HG03439 (cell line): ENCODE measurements at regions not wholly inside any gene's neighbourhood (a gene's known extent, or its start where the extent isn't known, plus 50 kb on each side); places are given as distances from the start of the nearest gene placed in this dataset.

Experiments used
- ATAC-seq: cut with Tn5 transposase; IDR thresholded peaks from one replicate; pipeline ENCODE4 v1.9.1; 2021; ENCODE audit warnings: mild to moderate bottlenecking, moderate library complexity; ENCODE audit not compliant: unreplicated experiment

DNA sequence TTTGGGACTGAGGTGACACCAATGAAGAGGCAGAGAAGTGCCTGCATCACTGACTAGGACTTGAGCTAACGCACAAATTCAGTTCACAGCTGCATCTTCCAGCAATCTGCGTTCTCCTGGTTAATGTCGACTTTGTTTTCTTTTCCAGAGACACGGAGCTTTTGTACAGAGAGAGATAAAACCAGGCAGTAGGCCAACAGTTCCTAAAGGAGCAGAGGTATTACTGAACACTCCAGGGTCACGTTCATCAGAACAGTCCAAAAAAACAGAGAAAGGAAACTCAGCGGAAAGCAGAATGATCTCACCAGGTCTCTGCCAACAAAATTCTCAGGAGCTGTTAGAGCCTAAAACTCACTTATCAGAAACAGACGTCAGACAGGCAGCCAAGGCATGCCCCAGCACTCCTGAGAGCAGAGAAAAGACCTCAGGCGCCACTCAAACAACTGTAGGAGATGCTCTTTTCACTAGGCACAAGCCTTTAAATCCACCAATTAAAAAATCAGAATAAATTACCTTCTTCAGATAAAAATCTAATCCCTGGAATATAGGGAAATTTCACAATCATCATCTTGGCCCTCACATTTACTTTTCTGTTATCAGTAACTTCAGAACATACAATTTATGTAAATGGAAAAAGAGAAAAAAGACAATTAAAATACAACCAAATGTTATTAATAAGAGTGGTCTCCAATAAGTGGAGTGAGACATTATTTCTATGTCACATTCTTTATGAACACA lies 95.9 kb upstream of the SPTBN1 start:
- no peak for ATAC-seq

DNA sequence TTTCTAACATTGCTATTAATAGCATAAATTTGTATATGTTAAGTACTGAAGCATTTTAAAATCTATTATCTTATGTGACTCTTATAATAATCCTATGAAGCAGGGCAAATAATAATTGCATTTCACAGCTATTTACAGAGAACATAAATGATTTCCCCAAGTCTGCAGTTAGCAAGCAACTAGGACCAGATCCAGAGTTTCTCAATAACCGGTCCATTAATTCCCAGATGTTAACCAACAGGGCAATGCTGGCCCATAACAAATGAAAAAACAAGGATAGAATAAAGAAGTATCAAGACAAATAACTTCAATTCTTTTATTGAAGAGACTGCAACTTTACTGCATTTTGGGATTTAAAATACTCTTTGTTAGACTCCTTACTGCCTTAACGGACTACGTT lies 91.7 kb upstream of the SPTBN1 start:
- ATAC-seq, result no peak

DNA sequence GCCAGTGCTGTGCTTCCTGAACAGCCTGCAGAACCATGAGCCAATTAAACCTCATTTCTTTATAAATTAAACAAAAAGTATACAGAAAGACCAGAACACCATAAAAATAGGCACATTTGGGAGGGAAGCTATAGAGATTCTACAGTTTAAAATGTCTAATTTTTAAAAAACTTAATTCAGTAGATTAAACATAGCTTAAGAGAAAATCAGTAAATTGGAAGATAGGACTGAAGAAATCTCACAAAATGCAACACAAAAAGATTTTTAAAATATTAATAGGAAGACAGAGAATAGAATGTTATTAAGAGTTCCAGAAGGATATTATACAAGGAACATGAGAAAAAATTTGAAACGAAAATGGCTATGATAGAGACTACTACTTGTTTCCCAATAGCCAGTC lies 90.5 kb upstream of the SPTBN1 start:
- no peak for ATAC-seq

DNA sequence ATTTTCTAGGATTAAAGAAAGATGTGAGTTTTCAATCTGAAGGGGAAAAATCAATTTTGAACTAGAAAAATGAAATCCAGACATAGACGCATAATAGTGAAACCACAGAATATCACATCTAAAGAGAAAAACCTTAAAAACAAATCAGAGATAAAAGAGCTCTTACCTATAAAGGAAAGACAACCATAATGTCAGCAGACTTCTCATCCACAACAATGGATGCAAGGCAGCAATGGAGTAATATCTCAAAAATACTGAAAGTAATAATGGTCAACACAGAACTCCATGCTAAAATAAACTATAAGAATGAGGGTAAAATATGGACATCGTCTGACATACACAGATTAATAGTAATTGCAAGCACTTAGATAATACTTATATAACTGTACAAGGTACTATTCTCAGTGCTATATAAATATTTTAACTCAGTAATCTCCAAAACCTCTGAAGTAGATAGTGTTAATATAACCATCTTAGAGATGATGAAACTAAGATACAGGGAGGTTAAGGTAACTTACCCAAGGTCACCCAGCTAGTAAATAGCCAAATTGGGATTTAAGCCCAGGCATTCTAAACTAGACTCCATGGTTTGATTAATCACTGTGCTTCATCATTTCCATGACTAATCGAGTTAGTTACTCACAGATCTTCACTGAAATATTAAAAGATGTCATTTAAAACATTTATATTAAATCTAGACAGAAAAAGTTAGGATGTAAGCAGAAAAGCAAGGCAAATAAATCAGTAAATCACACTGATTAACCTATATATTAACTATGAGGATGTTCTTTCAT lies 89.4 kb upstream of the SPTBN1 start:
- ATAC-seq, result no peak

DNA sequence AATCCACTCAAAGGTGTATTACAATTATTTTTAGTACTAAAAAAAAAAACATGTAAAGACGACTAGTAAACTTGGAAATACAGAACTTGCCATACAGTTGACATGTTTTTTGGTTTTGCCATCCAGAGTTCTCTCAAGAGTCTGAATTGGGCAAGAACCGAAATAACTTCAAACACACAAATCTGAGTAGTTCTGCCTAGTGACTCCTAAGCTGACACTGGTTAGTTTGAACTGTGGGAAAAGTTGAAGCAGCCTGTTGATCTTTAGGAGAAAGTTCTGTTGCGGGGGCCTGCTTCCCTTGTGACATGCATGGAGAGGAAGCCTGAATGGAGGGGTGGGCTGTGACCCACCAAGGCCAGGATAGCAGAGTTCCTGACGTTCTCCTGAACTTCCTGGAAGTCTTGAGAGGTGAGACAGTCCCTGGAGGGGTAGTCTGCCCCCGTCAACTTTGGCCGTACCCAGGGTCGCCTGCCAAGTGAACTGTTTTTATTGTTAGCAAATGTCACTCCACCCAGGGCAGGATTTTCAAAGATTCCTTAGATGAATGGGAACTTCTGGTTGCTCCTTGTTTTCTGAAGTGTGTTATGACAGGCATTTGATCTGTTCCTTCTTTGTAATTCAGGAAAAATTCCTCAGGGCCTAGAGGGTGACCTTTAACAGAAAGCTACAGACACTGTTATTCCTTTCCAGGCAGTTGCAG lies 85.6 kb upstream of the SPTBN1 start:
- no peak for ATAC-seq

DNA sequence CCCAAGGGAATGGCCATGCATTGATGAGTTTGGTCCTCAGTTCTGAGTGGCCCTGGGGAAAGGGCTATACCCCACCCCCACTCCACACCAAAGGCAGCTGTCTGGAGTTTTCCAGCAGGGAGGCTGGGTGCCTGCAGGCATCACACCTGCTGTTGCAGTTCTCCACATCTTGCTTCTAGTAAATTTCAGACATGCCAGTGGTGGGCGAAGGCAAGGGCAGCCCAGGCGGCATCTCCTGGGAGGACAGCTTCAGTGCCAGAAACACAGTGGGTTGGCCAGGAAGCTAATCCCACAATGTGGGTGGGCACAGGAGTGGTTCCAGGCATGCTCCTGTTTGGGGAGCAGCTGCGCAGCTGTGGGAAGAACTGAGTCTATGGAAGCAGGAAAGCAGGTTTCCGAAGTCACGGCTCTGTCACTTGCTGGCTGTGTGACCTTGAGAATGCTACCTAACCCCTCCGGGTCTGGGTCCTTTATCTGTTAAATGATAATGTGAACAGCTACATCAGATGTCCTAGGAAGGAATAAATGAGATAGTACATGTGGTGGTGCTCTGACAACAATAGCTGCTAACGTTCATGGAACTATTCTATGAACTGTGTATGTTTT lies 84.6 kb upstream of the SPTBN1 start:
- no peak for ATAC-seq

DNA sequence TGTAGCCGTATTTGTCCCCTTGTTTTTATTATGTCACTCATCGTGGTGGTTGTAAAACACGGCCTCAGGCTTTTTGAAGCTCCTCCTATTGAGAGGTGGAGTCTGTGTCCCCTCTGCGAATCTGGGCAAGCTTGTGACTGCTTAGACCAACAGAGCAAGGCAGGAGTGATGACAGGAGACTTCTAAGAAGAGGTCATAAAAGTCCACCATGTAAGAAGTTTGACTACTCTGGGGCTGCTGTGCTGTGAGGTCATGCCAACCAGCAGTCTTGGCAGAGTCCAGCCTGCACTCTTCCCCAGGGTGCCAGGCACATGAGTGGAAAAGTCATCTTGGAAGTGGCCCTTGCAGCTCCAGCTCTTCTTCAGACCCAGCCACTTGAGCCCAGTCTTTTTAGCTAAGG lies 83.8 kb upstream of the SPTBN1 start:
- ATAC-seq, result no peak

DNA sequence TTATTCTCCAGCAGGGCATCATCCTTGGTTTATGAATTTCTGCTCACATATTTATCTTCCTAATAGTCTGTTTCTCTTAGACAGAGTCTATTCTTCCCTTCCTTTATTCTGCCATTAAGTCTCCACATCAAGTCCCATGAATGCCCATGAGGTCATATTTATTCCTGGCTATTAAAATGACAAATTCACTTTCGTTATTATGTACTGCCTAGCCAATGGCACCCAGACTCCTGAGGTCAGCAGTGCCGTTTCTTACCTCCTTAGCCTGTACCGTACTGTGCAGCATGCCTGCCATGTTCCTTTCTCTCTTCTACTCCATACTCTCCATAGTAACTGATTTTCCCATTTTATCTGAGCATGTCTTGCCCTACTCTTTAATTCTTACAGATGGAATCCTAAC lies 82.3 kb upstream of the SPTBN1 start:
- no peak for ATAC-seq

DNA sequence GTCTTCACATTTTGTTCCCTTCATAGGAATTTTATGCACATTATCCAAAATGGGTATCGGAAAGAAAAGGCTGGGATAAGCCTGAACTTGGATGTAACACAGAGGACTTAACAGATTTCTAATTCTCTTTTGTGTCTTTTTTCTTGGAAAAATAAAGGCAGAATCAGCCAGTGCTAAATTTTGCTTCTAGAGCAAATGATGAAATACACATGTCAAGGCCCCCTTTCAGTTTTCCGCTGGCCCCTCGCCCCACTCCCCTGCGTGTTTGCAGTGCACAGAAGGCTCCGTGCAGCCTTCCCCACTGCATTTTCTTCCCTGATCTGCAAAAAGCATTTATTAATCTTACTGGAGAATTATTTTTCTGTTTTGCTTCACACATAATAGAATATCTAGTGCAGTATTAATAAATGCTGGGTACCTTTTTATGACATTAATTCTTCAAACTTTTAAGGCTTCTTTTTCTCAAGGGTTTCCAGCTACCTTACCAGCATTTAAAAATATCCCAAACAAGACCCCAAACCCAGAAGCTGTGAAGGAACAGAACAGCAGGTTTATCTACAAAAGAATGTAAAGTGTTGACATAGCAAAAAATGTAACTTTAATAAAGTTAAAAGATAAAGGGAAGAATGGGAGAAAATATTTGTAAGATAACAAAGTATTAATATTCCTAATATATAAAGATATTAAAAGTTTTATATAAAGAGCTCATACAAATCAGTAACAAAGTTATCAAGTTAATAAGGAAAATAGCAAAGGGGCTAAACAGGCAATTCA lies 81.3 kb upstream of the SPTBN1 start:
- ATAC-seq, result no peak

DNA sequence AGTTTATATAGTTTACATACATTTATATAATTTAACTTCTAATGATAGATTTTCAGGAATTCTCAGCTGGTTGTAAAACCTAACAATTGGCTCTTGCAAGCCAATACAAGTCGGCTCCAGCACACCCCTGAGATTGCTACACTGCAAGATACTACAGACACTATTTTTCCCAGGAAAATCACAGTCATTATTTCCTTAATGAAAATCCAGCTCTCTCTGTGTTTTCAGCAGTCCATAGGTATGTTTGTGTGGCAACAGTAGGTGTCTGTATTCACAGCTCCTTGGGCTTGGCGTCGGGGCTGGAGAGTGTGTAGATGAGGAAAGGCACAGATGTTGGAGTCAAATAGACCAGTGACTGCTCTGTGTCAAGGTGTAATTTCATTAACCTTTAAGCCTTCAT lies 78.7 kb upstream of the SPTBN1 start:
- ATAC-seq, result no peak

DNA sequence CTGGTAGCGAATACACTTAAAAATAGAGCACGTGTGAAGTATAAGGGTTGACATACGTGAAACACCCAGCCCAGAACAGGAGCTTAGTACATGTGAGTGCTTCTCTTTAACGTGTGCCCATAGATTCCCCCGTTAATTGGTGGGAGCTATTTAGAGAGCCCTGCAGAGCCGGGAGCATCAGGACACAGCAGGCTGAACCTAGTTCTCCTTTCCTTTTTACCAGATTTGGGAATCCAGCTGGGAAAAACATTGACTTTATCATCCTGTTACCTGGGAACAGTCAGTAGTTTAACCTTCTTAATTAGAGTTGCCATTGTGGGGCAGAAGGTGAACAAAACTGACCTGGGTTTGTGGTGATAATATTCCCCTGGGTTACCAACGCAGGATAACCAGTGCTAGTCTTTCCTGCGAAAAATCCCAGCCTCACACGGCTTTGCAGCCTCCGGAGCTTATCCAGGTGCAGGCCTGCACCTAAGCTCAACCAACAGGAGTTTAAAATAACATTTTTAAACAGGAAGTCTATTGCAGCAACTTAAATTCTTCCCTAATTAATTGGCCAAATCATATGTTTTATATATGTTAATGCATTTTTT lies 78.1 kb upstream of the SPTBN1 start:
- no peak for ATAC-seq

DNA sequence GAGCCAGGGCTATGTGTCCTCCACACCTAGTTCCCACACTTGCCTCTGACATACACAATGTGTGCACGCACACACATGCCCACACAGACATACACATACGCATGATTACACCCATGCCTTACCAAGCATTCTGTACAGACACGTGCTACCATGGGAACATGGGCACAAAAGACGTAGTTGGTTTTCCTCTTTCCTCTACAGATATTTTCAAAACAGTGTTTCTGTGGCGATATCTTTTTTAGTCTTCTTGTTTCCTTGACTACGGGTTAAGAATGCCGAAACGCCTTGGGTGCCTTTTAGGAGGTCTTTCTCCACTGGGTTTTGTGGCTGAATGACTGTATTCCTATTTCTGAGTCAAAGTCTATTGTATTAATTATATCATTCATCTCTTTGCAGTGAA lies 75.5 kb upstream of the SPTBN1 start:
- ATAC-seq, result no peak

DNA sequence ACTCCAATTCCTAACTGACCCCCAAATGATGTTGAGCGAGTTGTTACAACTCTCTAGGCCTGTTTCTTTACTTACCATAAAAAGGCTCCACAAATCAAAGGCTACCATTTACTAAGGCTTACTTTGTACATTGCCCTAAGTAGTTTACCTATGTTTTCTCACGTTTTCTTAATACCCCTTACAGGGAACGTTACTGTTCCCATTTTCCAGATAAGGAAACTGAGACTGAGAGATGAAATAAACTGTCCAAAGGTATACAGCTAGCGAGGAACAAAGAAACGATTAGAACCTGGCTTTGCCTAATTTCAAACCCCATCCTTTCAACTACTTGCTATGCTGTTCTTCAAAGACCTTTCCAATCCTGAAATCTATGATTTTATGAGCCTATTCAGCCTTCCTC lies 74.8 kb upstream of the SPTBN1 start:
- no peak for ATAC-seq

DNA sequence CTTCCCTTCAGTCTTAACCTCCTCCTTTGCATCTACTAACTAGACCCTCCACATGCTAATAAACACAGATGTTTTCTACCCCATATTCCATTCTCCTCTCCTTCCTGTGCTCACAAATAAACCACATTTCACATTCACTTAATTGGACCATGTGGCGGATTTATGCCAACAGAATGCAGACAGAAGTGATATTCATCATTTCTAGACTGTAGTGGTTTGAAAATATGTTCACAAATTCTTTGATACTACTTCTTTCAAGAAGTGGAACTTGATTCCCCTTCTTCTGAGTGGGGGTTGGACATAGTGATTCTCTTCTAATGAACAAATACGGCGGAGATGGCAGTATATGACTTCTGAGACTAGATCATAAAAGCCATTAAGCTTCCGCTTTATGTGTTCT lies 73.5 kb upstream of the SPTBN1 start:
- ATAC-seq, result no peak

DNA sequence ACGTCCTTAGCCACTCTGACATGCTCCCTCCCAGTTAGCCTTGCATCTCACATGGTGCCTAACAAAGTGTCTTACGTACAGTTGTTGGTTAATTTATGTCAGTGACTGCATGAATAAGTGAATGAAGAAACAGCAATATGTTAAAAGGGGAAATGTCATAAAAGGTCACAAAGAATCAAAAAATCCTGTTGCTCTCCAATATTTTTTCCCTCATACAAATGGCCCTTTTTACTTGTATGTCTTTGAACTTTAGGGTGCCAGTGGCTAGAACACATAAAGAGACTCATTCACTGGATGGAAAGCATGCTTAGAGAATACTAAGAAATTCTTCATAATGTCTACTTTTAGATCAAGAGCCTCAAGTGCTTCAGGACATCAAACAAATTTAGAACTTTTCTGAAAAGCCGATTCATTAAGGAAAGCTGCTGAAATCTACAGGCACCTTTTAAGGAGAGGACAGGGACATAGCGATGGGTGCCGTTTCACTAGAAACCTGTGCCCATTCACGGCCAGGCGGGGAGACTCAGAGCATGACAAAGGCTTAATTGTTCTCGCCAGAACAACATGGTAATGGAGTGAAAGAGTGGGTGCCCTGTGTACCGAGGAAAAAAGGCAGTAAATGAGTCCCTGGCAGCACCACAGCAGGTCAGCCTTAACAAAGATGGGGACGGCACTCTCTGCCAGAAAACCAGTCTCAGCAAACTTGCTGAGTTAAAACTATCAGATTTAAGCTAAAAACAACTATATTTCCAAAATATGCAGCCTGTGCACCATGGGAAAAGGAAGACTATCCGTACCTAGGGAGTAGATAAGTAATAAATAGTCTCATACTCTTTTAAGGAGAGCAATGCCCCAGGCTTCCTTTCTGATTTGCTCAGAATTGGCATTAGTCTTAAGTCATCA lies 71.6 kb upstream of the SPTBN1 start:
- ATAC-seq, result no peak

DNA sequence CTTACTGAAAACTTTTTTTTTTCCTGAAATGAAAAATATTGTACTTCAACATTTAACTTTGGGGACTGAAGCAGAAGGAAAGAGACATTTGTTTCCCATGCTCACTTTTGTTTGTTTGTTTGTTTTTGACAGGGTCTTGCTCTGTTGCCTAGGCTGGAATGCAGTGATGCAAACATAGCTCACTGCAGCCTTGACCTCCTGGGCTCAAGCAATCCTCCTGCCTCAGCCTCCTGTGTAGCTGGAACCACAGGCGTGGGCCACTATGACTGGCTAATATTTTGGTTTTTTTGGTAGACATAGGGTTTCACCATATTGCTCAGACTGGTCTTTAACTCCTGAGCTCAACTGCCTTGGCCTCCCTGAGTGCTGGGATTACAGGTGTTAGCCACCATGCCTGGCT lies 70.9 kb upstream of the SPTBN1 start:
- ATAC-seq, result no peak

DNA sequence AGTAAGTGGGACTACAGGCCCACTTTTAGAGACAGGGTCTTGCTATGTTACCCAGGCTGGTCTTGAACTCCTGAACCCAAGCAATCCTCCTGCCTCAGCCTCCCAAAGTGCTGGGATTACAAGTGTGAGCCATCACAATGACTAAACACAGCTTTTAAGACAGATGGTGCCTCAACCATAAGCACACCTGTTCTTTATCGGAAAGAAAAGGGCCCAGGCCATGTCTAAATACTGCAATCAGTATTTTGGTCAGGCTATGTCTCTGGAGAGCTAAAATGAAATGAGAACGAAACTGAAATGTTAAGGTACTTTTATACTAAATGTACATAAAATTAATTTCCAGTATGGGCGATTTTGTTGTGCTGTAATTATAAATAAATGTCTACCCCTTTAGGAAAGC lies 69.5 kb upstream of the SPTBN1 start:
- ATAC-seq, result no peak

DNA sequence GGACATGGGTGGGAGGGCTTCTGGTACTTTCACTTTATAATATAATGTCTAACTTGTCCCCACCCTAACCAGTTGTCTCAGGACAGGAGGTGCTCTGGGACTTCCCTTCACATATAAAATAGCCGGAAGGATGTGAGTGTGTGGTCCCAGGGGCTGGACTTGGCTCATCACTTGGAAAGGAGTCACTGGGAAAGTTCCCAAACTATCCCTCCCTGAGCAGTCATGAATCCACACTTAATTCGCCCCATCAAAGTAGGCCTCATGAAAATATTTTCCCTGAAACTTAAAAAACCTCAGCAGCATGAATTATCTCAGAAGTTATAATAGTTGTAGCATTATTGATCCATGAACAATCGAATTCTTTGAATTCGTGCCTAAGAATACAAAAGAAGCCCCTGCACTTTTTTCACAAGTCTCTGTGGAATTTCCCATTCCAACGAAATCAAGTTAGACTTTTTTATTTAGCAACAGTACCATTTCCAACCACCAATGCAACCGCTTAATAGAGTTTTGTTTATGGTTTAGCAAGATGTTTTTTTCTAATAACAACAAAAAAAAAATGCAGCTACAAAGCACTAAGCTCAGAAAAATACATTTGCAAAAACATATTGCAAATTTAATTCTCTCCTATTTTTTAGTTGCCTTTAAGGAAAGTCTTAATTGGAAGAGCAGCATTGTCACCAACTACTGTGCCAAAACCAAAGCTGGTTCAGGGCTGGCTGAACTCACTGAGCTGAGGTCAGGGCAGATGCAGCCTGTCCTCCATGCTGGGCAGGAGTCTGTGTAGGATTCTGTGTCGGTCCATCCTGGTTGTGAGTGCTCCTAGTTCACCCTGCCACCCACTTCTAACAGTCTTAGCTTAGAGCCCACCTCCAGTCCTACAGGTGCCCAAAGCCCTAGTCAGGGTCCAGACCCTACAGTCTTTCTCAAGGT lies 68.8 kb upstream of the SPTBN1 start:
- no peak for ATAC-seq
